ENCODE measurements at regions not wholly inside any gene's neighbourhood (a gene's known extent, or its start where the extent isn't known, plus 50 kb on each side); places are given as distances from the start of the nearest gene placed in this dataset.

DNA sequence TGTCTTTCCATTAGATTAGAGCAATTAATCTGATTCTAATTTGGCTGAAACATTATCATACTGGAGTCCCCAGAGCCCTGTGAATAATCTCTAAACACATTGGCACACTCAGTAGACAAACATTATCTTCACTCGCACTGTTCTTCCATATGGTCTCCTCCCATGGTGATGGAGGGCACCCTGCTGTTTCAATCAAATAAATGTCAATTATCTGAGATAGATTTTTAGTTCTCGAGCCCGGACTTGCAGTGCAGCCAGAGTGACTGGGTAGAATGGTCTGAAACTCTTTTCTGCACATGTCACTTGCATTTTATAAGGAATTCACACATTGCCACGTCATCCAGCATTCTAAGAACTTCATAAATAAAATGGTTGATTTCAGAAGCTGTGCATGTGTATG, 90.6 kb upstream of the MAP3K7 start:
- TF ChIP-seq, protein P1, sequence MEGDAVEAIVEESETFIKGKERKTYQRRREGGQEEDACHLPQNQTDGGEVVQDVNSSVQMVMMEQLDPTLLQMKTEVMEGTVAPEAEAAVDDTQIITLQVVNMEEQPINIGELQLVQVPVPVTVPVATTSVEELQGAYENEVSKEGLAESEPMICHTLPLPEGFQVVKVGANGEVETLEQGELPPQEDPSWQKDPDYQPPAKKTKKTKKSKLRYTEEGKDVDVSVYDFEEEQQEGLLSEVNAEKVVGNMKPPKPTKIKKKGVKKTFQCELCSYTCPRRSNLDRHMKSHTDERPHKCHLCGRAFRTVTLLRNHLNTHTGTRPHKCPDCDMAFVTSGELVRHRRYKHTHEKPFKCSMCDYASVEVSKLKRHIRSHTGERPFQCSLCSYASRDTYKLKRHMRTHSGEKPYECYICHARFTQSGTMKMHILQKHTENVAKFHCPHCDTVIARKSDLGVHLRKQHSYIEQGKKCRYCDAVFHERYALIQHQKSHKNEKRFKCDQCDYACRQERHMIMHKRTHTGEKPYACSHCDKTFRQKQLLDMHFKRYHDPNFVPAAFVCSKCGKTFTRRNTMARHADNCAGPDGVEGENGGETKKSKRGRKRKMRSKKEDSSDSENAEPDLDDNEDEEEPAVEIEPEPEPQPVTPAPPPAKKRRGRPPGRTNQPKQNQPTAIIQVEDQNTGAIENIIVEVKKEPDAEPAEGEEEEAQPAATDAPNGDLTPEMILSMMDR (IDR thresholded peaks at IDR 0.05; ENCODE audit: insufficient read depth, low read length) = no peak
- TF ChIP-seq POLR2AphosphoS5 (IDR thresholded peaks at IDR 0.05; ENCODE audit: low read depth) (no peak), REST (IDR thresholded peaks at IDR 0.05; ENCODE audit: insufficient replicate concordance, low read depth) (no peak), GABPA (IDR thresholded peaks at IDR 0.05; ENCODE audit: low read depth) (no peak)
